SKM-1 (cell line): ENCODE measurements at regions not wholly inside any gene's neighbourhood (a gene's known extent, or its start where the extent isn't known, plus 50 kb on each side); places are given as distances from the start of the nearest gene placed in this dataset.
"Not testable (repeated sequence)": the region's sequence is repeated elsewhere in the genome, so short reads cannot be mapped to it uniquely, and the experiment has no call there.

Experiments
- DNase-seq: peaks from one replicate; lab custom pipeline; 2025; ENCODE audit not compliant: unreplicated experiment; lab: John Stamatoyannopoulos, UW

DNA sequence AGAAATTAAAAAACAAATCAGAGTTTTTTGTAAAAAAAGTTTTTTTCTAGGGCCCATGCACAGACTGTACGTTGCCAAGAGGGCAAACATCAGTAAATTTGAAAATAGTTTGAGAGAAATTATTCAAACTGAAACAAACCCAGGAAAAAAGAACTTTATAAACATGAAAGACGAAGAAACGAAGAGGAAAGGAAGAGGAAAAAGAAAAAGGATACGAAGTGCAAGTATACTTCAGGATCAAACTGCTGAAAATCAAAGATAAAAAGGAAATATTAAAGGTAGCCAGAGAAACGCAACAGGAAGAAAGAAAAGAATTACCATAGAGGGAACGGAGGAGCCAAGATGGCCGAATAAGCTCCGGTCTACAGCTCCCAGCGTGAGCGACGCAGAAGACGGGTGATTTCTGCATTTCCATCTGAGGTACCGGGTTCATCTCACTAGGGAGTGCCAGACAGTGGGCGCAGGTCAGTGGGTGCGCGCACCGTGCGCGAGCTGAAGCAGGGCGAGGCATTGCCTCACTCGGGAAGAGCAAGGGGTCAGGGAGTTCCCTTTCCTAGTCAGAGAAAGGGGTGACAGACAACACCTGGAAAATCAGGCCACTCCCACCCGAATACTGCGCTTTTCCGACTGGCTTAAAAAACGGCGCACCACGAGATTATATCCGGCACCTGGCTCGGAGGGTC lies 94.4 kb upstream of the GAS1 start:
- not testable (repeated sequence) for DNase-seq

GRCh38 chr9:87049929-87050608 lies 102.8 kb upstream of the GAS1 start:
- DNase-seq, result not testable (repeated sequence)

DNA sequence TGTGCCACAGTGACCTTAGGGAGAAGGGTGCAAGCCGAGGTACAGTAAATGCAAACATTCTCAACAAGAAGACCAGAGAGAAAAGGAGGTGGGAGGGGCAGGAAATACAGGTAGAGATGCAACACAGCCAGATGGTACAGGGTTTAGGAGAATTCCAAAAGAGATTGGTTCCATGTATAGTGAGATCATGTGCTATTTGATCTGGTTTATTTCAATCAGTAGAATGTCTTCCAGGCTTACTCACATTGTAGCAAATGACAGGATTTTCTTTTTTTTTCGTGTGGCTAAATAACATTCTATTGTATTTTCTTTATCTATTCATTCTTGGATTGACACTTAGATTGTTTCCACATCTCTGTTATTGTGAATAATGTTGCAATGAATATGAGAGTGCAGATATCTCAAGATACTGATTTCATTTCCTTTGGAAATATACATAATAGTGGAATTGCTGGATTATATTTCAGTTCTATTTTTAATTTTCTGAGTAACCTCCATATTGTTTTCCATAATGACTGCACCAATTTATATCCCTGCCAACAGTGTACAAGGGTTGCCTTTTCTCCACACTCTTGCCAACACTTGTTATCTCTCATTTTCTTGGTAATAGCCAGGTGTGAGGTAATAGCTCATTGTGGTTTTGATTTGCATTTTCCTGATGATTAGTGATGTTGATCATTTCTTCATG lies 107.8 kb upstream of the GAS1 start:
- DNase-seq, result no peak

GRCh38 chr9:87059772-87060171 lies 112.5 kb upstream of the GAS1 start:
- DNase-seq, result no peak

DNA sequence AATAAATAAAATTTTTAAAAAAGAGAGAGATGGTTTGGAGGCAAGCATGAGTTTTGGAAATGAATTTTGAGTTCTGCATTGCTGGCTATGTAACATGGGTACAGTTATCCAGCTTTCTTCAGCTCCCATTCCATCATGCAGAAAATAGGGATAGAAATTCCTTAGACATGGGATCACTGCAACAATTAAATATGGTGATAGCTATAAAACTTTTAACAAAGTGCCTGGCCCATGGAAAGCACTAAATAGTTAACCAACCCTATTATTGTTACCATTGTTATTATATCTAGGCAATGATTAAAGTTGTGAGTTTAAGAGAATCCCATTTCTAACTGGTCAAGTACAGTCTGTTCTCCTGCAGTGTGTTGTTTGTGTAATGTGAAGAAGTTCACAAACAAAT lies 115.4 kb upstream of the GAS1 start:
- no peak for DNase-seq

- no peak for DNase-seq
These were observed 115.9 kb upstream of the GAS1 start for GRCh38 chr9:87063246-87063645.

GRCh38 chr9:87063871-87064270 lies 116.6 kb upstream of the GAS1 start:
- no peak for DNase-seq

- no peak for DNase-seq
These were observed 117.0 kb upstream of the GAS1 start for GRCh38 chr9:87064311-87064710.

- no peak for DNase-seq
These were observed 118.7 kb upstream of the GAS1 start for GRCh38 chr9:87065981-87066380.

- no peak for DNase-seq
These were observed 120.1 kb upstream of the GAS1 start for GRCh38 chr9:87067426-87067825.

DNA sequence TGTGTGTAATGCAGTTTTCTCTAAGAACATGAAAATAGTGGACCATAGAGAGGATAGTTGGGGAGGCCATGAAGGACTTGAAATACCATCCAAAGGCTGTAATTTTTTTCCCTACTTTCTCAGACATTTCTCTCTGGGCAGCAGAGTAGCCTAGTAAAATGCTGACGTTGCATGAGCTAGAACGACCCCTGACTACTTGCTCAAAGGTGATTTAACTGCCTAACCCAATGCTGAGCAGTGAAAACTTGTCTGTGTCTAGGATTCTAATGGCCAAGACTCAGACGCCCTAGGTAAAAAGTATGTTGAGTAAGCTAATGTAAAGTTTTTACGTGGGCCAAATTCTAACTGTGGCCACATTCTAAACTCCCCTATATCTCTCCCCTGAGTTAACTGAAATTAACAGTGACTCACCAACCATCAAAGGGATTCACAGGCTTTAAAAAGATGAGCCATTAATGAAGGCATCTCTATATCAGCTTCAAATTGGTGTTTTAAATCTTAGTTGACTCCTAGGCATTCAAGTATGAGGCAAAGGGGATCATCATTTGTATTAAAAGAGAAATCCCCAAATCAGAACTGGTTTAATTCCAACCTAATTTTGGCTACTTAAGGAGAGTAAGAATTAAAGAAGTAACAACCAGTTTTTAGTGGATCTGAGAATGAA lies 121.0 kb upstream of the GAS1 start:
- no peak for DNase-seq

- no peak for DNase-seq
These were observed 122.4 kb upstream of the GAS1 start for GRCh38 chr9:87069690-87070089.

DNA sequence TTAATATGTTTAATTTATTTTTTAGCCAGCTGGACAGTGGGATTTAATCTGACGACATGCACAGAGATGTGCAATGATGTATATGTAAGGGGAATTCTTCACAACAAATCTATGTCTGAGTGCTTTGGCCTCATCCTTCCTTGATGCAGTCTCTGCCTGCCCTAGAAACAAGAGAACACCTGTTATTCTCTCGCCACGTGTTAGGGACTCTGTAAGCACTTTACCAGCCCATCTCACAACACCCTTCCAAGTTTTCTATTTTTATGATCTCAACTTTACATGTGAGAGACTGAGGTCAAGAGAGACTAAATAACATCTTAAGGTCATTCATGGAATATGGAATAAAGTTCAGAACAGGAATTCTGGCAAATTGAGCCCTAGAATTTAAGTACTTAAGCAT lies 123.0 kb upstream of the GAS1 start:
- no peak for DNase-seq

DNA sequence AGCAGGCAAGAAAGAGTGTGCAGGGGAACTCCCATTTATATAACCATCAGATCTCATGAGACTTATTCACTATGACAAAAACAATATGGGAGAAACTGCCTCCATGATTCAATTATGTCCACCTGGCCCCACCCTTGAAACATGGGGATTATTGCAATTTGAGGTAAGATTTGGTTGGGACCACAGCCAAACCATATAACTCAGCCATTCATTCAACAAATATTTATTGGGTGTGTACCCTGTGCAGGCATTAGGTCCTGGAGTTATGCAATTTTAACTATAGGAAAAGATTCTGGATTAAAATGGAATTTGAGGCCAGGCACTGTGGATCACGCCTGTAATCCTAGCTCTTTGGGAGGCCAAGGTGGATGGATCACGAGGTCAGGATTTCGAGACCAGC lies 124.2 kb upstream of the GAS1 start:
- DNase-seq, result no peak

- no peak for DNase-seq
These were observed 126.4 kb upstream of the GAS1 start for GRCh38 chr9:87073692-87074091.

GRCh38 chr9:87075537-87075936 lies 128.2 kb upstream of the GAS1 start:
- DNase-seq, result no peak

- no peak for DNase-seq
These were observed 129.5 kb upstream of the GAS1 start for GRCh38 chr9:87076825-87077224.

- no peak for DNase-seq
These were observed 130.7 kb upstream of the GAS1 start for GRCh38 chr9:87077986-87078385.

DNA sequence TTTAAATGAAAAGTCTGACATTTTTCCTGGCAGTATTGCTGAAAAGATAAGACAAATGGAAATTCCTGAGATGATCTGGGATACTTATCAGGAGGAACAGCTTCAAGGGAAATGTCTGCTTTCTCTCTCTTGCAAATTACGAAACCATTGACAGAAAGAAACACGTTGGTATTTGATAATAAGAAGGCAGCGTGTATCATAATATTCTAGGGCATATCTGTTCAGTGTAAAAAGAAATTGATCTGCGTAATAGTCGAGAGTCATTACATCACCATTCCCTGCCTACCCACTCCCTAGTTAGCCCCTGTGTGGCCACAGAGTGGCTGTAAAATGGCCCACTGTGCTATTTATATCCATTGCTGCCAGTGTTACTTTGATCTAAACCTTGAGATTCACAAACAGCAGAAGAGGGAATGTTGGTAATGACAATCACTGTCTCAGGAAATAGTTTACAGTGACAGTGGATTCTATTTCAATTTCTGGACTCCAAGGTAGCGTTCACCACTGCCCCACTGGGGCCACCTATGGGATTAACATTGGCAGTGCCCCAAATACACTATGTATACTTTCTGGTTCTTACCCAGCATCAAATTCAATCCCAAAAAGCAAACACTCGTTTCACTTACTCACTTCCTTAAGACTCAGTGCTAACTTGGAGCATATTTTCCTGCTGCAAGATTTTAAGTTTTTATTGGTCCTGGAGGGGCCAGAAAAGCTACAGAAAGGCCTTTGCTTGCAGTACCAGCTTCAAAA lies 133.4 kb upstream of the GAS1 start:
- DNase-seq, result no peak

DNA sequence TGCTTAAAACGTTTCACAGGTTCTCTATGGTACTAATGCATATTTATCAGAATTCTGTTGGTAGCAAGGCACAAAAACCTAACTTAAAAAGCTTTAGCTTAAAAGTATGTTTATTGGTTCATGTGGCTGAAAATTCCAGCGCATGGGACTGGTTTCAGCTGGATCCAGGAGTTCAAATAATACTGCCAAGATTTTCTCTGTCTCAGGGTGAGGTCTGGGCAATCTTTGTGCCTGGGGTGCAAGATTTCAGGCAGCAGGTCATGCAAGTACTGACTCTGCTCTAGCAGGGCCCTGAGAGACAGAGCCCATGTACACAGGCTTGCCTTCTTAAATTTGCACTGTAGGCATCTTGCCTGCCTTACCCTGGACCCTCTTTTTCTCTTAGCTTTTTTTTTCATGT lies 134.2 kb upstream of the GAS1 start:
- no peak for DNase-seq

GRCh38 chr9:87083986-87084385 lies 136.7 kb upstream of the GAS1 start:
- DNase-seq, result no peak
